ENCODE measurements at regions not wholly inside any gene's neighbourhood (a gene's known extent, or its start where the extent isn't known, plus 50 kb on each side); places are given as distances from the start of the nearest gene placed in this dataset.

DNA sequence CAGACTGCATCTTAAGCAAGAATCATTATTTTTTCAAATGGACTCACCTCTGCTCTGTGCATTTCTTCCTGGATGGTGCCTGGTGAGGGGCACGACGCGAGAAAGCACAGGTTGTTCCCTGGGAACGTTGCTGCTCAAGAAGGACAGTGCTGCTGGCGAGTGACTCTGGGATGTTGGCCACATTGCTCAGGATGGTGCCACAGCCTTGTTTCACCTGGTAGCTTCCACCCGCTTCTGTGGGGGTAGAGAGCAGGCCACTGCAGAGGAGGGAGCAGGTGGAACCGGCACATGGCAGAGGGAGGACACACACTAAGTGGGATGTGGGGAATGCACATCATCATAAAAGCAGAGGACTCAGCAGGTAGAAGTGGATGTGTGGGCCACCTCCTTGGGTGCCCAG is 444.7 kb downstream of the TCERG1L start:
- TF ChIP-seq, protein P1, sequence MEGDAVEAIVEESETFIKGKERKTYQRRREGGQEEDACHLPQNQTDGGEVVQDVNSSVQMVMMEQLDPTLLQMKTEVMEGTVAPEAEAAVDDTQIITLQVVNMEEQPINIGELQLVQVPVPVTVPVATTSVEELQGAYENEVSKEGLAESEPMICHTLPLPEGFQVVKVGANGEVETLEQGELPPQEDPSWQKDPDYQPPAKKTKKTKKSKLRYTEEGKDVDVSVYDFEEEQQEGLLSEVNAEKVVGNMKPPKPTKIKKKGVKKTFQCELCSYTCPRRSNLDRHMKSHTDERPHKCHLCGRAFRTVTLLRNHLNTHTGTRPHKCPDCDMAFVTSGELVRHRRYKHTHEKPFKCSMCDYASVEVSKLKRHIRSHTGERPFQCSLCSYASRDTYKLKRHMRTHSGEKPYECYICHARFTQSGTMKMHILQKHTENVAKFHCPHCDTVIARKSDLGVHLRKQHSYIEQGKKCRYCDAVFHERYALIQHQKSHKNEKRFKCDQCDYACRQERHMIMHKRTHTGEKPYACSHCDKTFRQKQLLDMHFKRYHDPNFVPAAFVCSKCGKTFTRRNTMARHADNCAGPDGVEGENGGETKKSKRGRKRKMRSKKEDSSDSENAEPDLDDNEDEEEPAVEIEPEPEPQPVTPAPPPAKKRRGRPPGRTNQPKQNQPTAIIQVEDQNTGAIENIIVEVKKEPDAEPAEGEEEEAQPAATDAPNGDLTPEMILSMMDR (IDR thresholded peaks at IDR 0.05; ENCODE audit: insufficient read depth, low read length), result no peak
- no peak for TF ChIP-seq POLR2AphosphoS5 (IDR thresholded peaks at IDR 0.05; ENCODE audit: low read depth)
- no peak for TF ChIP-seq GABPA (IDR thresholded peaks at IDR 0.05; ENCODE audit: low read depth)
- TF ChIP-seq, protein P2, sequence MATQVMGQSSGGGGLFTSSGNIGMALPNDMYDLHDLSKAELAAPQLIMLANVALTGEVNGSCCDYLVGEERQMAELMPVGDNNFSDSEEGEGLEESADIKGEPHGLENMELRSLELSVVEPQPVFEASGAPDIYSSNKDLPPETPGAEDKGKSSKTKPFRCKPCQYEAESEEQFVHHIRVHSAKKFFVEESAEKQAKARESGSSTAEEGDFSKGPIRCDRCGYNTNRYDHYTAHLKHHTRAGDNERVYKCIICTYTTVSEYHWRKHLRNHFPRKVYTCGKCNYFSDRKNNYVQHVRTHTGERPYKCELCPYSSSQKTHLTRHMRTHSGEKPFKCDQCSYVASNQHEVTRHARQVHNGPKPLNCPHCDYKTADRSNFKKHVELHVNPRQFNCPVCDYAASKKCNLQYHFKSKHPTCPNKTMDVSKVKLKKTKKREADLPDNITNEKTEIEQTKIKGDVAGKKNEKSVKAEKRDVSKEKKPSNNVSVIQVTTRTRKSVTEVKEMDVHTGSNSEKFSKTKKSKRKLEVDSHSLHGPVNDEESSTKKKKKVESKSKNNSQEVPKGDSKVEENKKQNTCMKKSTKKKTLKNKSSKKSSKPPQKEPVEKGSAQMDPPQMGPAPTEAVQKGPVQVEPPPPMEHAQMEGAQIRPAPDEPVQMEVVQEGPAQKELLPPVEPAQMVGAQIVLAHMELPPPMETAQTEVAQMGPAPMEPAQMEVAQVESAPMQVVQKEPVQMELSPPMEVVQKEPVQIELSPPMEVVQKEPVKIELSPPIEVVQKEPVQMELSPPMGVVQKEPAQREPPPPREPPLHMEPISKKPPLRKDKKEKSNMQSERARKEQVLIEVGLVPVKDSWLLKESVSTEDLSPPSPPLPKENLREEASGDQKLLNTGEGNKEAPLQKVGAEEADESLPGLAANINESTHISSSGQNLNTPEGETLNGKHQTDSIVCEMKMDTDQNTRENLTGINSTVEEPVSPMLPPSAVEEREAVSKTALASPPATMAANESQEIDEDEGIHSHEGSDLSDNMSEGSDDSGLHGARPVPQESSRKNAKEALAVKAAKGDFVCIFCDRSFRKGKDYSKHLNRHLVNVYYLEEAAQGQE (IDR thresholded peaks at IDR 0.05; ENCODE audit: insufficient replicate concordance, low read depth), result no peak
